ENCODE measurements at regions not wholly inside any gene's neighbourhood (a gene's known extent, or its start where the extent isn't known, plus 50 kb on each side); places are given as distances from the start of the nearest gene placed in this dataset.

DNA sequence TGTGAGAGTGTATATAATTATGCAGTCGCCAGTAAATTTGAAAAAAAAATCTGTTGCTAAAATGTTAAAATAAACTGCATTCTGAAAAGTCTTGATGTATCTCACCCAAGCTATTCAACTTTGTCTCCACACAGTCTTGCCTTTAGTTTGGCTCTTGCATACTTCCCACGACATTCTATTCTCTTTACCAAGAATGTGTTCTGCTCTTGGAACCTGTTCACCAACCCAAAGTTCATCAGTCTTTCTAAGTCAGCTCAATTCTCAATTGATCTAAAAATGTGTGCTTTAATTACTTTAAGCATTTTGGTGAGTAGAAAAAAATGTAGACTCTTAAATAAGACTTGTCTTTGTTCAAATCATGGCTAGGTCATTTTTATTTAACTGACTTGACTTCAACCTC, 657.7 kb upstream of the TBL1XR1 start:
- TF ChIP-seq, protein P1, sequence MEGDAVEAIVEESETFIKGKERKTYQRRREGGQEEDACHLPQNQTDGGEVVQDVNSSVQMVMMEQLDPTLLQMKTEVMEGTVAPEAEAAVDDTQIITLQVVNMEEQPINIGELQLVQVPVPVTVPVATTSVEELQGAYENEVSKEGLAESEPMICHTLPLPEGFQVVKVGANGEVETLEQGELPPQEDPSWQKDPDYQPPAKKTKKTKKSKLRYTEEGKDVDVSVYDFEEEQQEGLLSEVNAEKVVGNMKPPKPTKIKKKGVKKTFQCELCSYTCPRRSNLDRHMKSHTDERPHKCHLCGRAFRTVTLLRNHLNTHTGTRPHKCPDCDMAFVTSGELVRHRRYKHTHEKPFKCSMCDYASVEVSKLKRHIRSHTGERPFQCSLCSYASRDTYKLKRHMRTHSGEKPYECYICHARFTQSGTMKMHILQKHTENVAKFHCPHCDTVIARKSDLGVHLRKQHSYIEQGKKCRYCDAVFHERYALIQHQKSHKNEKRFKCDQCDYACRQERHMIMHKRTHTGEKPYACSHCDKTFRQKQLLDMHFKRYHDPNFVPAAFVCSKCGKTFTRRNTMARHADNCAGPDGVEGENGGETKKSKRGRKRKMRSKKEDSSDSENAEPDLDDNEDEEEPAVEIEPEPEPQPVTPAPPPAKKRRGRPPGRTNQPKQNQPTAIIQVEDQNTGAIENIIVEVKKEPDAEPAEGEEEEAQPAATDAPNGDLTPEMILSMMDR (IDR thresholded peaks at IDR 0.05), result no peak
- no peak for TF ChIP-seq EZH2 (IDR thresholded peaks at IDR 0.05; ENCODE audit: borderline replicate concordance, insufficient read depth, low read depth, low read length, poor library complexity, severe bottlenecking)
